NCI-H774 (cell line): ENCODE measurements at regions not wholly inside any gene's neighbourhood (a gene's known extent, or its start where the extent isn't known, plus 50 kb on each side); places are given as distances from the start of the nearest gene placed in this dataset.

Experiments used
- DNase-seq: peaks from one replicate; lab custom pipeline; 2025; lab: John Stamatoyannopoulos, UW

DNA sequence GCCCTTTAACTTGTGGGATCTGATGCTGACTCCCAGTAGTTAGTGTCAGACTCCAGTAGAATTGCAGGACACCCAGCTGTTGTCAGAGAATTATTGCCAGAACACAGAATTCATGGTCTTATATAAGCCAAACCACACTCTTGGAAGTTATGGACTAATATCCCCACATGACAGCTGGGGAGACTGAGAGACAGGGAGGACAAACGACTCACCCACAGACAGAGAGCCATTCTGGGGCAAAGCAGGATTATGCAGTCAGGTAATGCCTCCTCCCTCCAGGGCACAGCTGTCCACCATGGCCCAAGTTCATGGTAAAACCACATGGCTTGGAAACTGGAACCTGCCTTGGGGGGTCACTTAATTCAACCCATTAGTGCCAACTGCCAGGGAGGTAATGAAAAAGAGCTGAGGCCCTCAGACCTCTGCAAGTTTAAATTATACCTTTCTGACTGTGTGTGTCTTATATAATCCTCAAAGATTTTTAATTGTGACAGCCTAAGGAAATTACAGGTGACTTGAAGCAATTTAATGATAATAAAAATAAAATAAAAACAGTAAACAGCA is 299.5 kb downstream of the BUD13 start:
- no peak for DNase-seq

DNA sequence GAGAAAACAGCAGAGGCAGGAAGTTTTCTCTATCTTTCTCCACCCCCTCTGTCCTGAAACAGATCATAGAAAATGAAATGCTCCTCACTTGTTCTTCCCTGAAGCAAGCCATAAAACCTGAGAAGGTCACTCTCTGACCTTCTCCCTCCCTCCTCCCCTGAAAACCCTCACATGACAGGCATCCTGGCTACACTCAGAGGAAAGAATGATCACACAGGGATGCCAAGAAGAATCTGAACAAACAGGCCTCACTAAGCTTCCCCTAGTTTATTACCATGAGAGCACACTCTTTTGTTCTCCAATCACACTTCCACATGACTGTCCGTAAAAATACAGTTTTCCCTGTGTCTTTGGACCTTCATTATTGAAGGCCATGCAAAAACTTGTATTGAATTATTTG is 300.1 kb downstream of the BUD13 start:
- no peak for DNase-seq

DNA sequence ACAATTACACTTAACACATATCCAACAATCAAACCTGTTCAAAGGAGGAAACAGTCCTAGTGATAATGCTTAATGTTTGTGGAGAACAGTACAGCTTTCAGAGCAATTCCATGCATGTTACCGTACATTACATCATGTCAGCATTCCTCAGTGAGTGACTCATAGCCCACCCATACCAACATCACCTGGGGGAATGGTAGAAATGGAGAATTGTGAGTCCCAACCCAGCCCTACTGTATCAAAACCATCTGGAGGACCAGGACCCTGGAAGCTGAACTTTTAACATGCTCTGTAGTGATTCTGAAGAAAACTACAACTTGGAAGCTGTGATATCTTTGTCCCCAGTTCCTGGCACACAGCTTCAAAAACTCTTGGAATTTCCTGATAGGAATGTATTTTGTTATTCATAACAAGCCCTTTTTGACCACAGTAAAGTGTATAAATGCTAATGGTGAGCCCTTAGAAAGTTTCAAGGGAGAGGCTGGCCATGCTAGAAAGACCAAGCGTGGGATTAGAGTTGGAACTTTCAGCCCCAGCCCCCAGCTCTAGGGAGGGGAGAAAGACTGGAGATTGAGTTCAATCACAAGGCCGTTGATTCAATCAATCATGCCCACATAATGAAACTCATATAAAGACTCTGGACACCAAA is 301.1 kb downstream of the BUD13 start:
- no peak for DNase-seq

DNA sequence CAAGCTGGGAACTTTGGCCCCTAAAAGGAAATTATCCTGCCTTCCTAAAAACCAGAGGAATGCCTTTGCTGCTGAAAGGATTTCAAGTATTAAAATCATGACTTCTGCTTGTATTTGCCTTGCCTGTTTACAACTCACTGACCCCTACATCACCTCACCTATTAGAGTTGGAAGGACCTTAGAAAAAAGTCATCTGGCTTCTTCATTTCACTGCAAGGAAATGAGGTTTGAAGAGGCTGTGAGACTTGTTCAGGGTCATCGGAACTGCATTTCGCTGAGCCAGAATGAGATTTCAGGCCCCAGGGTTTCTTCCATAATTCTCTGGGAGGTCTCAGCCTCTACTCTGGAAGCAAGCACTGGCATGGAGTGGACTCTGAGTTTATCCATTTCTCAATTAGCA is 304.1 kb downstream of the BUD13 start:
- DNase-seq, result no peak

DNA sequence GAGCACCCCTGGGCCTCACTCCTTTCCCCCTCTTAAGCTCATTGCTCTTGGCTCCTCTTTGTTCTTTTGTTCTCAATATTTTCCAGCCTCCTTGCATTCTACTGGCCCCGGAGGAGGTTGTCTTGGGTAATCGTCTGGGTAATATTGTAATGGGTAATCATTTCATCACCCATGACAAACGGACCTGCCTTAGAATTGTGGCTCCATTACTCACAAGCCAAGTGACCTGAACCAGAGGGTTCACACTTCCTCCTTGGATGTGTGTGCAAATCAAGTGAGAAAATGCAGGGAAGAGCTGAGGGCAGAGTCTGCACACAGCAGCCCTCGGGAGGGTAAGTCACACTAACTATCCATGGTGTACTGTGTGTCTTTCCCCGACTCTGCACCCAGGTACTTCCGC is 305.0 kb downstream of the BUD13 start:
- DNase-seq, result no peak

DNA sequence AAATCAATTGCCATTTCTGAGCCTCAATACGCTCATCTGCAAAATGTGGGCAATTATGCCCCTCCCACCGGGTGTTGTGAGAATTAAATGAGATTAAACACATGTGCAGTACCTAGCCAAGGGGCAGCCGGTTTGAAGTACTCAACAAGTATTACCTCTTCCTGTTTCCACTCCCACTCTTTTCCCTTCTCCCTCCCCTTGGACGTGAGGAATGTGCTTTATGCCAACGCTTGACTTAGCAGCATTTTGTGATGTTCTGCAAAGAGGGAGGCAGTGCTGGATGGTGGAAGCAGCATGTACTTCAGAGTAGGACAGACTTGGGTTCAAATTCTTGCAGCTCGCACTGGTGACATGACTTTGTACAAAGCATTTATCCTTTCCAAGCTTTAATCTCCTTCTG is 306.0 kb downstream of the BUD13 start:
- DNase-seq, result no peak

DNA sequence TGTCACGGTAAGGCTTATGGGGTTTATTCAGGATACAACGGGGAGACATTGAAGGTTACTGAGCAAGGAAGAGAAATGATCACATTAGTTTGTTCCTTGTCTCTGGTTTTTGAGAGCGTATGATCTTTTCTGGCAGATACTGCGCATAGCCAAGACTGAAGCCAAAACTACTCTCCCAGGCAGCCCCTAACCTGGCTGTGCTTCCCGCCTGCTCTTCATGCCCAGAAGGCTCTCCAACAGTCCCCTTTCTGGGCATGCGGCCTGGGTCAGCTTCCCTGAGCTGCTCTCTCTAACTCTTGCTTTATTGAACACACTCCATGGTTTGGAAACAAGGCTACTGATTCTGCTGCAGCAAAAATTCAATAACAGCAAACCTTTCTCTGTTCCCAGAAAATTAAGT is 306.6 kb downstream of the BUD13 start:
- DNase-seq, result no peak

DNA sequence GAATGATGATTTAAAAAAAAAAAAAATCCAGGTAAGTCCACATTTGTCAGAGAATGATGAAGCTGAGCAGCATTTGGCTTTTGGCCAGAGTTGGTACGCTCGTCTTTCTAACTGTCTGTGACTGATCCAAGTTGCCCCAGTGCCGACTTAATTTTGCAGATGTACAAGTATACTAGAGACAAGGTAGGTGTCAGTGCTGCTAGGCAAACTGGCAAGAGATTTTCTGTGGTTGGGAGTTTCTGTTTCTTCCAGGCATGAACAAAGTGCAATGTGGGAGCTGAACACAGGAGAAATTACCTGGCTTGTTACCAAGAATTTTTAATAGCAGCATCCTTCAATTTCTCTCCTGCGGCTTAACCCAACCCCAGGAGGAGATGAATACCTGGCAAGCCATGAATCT is 307.7 kb downstream of the BUD13 start:
- DNase-seq, result no peak

DNA sequence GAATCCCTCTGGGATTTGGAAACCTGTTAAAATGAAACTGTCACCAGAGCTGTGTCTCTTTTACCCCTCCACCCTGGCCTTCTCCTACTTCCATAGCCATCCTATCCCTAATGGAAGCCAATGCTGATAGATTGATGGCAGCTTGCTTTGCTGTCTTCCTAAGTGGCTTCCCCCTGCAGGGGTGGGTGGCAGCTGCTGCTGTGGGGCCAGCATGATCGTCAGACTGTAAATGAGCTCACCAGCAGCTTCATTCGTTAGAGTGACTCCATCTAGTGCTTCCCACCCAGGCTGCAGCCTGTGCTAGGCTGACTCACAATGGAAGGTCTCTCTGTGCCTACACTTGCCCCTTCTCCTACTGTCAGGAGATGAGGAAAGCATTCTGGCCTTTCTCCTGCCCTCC is 311.0 kb downstream of the BUD13 start:
- DNase-seq, result no peak

DNA sequence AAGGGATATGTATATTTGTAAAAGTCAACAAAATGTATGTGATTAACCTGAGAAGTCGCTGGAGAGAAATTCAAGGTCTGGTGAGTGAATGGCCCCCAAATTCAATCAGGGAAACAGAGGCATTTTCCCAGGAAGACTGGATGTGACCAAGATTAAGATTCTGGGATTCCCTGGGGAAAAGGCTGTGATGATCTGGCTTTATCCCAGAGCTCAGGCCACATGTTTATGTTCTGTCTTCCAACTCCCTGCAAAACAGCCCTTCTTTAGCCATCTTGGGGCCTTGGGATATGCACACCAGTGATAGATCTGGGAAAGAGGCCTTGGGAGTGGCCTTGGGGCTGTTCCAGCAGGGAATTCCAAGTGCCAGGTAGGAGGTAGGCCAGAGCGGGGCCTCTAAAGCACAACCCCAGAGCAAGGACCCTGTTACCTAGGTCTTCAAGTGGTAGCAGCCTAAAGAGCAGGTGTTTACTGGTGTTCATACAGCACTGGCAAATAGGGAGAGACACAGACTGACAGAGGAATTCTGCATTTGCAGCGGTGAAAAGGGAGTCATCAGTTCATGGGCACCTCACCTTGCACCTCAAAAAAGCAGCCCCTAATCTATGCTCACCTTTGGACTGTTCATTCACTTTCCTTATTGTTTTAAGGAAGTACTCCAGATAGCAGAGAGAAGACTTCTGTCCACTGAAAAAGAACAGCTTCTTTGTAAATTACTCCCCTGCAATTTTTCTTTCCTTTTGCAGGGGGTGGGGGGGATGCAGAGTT is 312.4 kb downstream of the BUD13 start:
- no peak for DNase-seq

DNA sequence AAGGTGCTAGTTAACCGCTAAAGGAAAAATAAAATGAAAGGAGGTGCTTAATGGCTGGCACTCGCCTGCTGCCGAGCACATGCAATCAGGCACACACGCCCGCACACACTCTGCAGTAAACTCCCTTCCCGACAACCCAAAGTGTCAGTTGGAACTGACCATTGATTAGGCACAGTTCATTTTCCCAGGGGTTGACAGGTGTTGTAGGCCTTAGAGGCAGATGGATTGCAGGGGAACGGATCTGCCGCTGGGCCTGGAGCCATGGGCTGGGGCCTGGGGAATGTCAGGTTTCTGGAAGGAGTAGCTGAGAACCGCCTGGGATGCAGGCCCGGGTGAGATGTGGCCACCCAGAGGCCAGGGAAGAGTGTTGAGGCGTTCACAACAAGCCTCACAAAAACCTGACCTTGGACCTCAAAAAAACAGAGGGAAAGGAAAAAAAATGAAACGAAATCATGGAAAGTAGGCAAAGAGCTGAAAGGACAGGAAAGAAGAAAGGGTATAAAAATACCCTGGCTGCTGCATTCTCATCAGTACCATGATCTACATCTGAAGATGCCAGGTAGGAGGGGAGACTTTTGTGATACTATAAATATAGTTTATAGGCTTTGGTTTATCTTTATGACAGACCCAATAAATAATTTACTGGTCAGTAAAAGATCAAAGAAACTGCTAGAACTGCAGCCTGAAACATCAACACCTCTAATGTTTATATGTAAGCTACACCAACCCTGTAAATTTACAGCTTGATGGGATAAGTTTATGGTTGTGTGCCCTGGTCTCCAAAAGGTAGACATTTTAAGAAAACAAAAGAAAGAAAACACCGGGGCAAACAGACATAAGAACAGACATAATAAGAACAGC is 313.4 kb downstream of the BUD13 start:
- DNase-seq, result no peak

DNA sequence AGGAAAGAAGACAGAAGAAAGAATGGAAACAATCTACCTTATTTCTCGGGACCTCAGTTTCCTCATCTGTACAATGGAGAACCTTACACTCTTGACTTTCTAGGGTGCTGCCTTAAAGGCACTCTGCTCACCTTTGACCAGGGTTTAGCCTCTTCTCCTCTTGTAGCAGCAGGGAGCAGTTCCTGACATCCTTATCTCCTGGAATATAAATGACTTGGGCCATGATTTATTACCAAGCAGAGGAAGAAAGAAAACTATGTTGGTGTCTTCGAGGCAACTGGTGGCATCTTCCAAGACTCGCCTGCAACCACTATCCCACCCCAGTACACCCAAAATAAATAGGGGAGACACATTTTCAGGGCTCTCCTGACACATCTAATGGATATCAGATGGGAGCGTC is 314.2 kb downstream of the BUD13 start:
- DNase-seq, result no peak

DNA sequence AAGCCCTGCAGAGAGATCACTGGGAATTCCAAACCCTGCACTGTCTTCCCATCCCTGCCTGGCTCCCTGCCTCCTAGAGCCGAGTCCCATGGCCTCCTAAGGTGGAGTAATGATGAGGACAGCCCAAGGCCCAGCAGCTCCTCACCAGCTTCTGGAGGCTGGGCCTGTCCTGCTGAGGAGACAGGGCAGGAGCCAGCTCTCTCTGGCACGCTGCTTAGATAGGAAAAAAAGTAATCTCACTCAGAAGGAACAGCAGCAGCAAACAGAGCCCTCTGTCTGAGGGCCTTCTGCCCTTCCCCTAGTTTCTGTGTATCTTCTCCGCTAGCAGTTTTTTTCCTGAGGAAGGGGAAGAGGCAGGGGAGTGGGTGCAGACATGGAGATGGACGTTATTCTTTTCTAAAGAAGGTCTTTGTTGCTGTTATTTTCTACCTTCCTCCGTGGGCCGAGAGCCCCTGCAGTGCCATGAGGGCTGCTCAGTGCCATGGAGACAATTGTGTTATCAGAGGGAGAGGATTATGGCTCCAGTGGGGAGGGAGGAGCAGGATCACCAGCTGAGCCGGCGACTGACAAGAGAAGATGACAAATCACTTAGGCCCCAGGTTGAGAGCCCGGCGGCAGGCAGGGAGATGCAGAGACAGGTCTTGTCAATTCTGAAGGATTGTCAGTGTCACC is 315.3 kb downstream of the BUD13 start:
- no peak for DNase-seq

DNA sequence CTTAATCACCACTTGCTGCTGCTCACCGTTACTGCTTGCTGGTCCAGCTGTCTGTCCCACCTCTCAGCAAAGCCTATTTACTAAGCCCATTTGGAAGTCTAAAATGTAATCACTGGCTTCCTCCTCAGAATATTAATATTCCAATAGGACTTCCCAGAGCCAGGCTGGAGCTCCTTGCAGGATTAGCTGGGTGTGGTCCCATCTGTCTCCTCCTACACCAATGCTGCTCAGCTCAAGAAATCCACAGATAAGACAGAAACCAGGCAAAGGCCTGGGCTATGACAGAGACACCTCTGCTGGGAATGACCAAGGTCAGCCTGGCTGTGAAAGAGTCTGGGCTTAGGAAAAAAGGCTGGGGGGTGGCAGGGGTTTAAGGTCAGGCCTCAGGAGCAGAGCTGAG is 317.8 kb downstream of the BUD13 start:
- no peak for DNase-seq

DNA sequence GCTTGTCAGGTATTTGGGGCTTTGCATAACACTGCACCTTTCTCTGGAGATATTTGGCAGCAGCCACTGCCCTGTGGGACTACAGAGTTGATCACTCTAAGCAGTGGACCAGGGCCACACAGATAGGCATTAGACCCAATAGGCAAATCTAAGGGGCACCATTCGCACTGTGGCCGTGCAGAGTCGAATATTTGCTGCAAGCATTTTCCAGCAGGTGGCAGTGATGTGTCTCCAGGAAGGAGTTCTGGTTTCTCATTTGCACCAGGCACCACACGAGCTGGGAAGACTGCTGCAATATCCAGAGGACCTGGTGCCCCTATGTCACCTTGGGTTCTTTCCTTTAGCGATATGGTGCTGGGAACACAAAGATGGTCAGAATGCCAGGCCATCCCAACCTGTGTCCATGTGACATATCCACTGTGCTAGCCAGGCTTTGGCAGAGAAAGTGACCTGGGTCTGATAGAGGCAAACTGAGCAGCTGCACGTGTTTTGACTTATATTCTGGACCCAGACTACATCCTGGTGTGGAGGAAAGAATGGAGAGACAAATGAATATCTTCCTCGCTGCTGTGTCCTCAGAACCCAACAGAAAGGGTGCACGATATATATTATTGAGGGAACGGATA is 318.7 kb downstream of the BUD13 start:
- peak; percentile 57 for DNase-seq

DNA sequence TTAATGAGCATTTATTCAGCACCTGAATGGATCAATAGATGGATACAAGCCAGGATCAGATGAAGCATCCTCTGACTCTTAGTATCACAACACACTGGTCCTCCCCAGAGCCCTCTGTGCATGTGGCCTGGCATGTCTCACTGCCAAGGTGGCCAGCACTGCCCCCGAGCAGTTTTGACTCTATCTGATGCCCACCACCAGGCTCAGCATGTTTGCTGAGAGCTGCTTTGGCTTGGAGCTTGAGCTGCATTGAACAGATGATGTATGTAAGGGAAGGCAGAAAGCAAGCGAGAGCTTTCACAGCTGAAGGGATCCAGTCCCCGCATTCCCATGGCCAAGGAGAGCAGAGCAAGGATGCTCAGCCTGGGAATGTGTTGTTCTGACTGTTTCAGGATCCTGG is 320.3 kb downstream of the BUD13 start:
- no peak for DNase-seq

DNA sequence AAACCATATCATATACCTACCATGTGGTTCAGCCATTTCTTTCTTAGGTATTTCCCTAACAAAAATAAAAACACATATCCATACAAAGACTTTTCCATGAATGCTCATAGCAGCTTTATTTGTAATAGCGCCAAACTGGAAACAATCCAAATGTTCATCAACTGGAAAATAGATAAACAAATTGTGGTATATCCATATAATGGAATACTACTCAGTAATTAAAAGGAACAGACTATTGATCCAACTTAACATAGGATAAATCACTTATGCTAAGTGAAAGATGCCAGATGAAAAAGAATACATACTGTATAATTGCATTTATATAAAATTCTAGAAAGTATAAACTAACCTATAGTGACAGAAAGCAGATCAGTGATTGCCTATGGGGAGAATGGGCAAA is 323.3 kb downstream of the BUD13 start:
- no peak for DNase-seq

DNA sequence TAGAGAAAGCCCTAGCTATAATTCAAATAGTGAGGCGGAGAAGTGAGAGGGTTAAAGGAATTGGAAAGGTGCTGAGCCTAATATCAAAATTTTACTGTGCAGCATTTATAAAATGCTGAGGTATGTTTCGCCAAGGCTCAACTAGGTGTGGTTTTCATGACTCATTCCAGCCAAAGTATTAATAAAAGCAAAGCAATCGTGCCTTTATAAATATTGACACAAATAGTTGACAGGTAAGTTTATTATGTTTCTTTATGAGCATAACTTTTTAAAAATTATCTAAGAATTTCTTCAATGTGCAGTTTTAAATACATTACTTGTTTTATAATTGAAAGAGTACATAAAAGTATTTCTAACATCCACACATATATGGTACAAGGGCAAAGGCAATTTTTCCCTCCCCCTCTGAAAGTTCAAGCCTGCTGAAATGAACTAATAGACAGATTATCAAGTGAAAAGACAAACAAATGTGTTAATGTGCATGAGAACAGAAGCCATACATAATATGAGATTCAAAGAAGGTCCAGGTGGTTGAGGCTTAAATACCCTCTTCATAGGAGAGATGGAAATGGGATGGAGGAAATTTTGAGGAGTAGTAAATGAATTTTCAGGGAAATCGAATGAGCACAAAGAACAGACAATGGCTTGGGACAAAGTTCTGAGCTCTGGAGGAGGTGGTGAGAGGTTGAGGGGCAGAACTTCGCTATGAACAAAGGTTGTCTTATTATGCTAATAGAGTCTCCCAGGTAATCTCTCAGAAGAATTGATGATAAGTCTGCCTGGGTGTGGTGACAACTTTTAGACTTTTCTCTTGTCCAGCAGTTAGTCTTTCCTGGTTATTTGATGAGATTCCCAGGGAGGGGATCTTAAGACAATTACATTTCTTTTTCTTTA is 326.5 kb downstream of the BUD13 start:
- no peak for DNase-seq

DNA sequence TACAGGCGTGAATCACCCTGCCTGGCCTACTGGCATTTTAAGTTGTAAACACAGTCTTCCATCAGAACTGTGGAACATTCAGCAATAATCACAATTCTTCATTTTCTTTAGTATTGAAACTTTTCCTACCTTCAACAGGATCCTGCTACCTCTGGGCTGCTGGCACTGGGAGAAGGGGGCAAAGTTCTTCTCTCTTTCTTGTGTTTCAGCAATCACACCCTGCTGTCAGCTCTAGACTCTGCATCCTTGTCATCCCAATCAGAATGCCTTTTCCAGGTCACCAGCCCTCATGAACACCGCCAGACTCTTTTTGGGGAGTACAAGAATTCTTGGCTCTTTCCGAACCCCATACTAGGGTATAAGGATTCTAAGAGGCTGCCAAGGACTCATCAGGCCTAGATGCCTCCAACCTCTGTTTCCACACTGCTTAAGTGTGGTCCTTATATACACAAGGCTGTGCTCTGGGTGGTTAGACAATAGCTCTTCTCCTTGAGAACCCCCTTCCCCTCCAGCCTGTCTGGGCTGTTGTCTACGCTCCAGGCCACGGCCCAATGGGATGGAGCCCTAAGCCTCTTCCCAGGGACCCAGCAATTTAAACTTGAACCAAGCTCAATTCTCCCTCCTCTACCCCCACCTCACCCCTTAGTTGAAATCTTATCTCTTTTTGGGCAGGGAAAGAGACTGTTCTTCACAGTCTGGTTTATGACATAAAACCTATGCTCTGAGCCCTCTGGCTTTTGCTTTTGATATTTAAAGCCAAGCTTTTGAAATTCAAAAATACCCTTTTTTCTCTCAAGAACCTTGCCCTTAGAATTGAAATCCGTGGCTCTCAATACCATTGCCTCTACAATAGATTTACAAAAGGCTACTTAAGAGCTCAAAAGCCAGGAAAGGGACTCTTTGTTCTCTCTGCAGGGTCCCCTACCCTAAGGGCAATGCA is 327.4 kb downstream of the BUD13 start:
- DNase-seq, result no peak
